HuH-7 (cell line): ENCODE measurements at regions not wholly inside any gene's neighbourhood (a gene's known extent, or its start where the extent isn't known, plus 50 kb on each side); places are given as distances from the start of the nearest gene placed in this dataset.

ENCODE experiments used
- DNase-seq: peaks from one replicate; pipeline ENCODE4 v3.0.0; 2011; ENCODE audit warnings: low spot score

- no peak for DNase-seq
Observed at GRCh38 chr4:121519236-121519838, 138.5 kb upstream of the QRFPR start.

- no peak for DNase-seq
Observed at GRCh38 chr4:121517241-121517640, 136.4 kb upstream of the QRFPR start.

- no peak for DNase-seq
Observed at GRCh38 chr4:121514443-121514842, 133.6 kb upstream of the QRFPR start.

- DNase-seq, result no peak
Observed at GRCh38 chr4:121510341-121510874, 129.6 kb upstream of the QRFPR start.

- DNase-seq, result no peak
Observed at GRCh38 chr4:121485190-121485804, 104.5 kb upstream of the QRFPR start.

GRCh38 chr4:121484633-121485032, 103.8 kb upstream of the QRFPR start:
- DNase-seq, result peak; percentile 10

- DNase-seq, result no peak
Observed at GRCh38 chr4:121479808-121480207, 99.0 kb upstream of the QRFPR start.

- no peak for DNase-seq
Observed at GRCh38 chr4:121477480-121477879, 96.7 kb upstream of the QRFPR start.

- DNase-seq, result no peak
Observed at GRCh38 chr4:121477079-121477478, 96.3 kb upstream of the QRFPR start.

GRCh38 chr4:121472937-121473721, 92.3 kb upstream of the QRFPR start:
- no peak for DNase-seq

- no peak for DNase-seq
Observed at GRCh38 chr4:121464854-121465253, 84.0 kb upstream of the QRFPR start.

- no peak for DNase-seq
Observed at GRCh38 chr4:121462660-121463261, 81.9 kb upstream of the QRFPR start.

- DNase-seq, result no peak
Observed at GRCh38 chr4:121459026-121459425, 78.2 kb upstream of the QRFPR start.

- no peak for DNase-seq
Observed at GRCh38 chr4:121457278-121457875, 76.6 kb upstream of the QRFPR start.

- no peak for DNase-seq
Observed at GRCh38 chr4:121455285-121455684, 74.5 kb upstream of the QRFPR start.

GRCh38 chr4:121454251-121454979, 73.6 kb upstream of the QRFPR start:
- DNase-seq, result no peak

- no peak for DNase-seq
Observed at GRCh38 chr4:121451310-121451709, 70.5 kb upstream of the QRFPR start.

GRCh38 chr4:121449416-121449815, 68.6 kb upstream of the QRFPR start:
- DNase-seq, result no peak

- no peak for DNase-seq
Observed at GRCh38 chr4:121448231-121448630, 67.4 kb upstream of the QRFPR start.

- DNase-seq, result no peak
Observed at GRCh38 chr4:121439669-121440068, 58.9 kb upstream of the QRFPR start.
